Liver (tissue), 8 donors: ENCODE measurements at regions not wholly inside any gene's neighbourhood (a gene's known extent, or its start where the extent isn't known, plus 50 kb on each side); places are given as distances from the start of the nearest gene placed in this dataset.

Experiments used
- DNase-seq: peaks from one replicate; pipeline ENCODE4 v3.0.0-alpha.2; 2017; ENCODE audit warnings: low spot score
- H3K27ac ChIP-seq, 2 donors: one replicate each; pipeline ENCODE4 v1.7.0; 2013; ENCODE audit warnings: inconsistent platforms in 2 of 2, low read length in 2 of 2, control low read depth in 1 of 2, low read depth in 1 of 2, mild to moderate bottlenecking in 1 of 2
- H3K27me3 ChIP-seq, 4 donors: one replicate each; pipeline versions ENCODE4 v1.6.1 to v1.7.0; 2013; ENCODE audit warnings: low read length in 3 of 4, inconsistent platforms in 1 of 4, mild to moderate bottlenecking in 1 of 4, moderate library complexity in 1 of 4; ENCODE audit not compliant: control insufficient read depth in 4 of 4, insufficient read depth in 4 of 4
- H3K36me3 ChIP-seq, 4 donors: one replicate each; pipeline versions ENCODE4 v1.6.1 to v1.7.0; 2013; ENCODE audit warnings: low read length in 3 of 4, mild to moderate bottlenecking in 3 of 4, low read depth in 1 of 4, moderate library complexity in 1 of 4; ENCODE audit not compliant: control insufficient read depth in 4 of 4, insufficient read depth in 3 of 4
- H3K4me1 ChIP-seq, 4 donors: one replicate each; pipeline versions ENCODE4 v1.6.1 to v1.7.0; 2013; ENCODE audit warnings: low read length in 3 of 4, mild to moderate bottlenecking in 3 of 4, moderate library complexity in 1 of 4; ENCODE audit not compliant: control insufficient read depth in 4 of 4, insufficient read depth in 4 of 4
- H3K4me3 ChIP-seq, 3 donors: one replicate each; pipeline versions ENCODE4 v1.6.1 to v1.7.0; 2013; ENCODE audit warnings: low read length in 3 of 3, control low read depth in 1 of 3, low read depth in 1 of 3, mild to moderate bottlenecking in 1 of 3
- H3K9ac ChIP-seq, 2 donors: one replicate each; pipeline ENCODE4 v1.7.0; 2013; ENCODE audit warnings: low read length in 2 of 2, mild to moderate bottlenecking in 2 of 2, moderate library complexity in 2 of 2, control low read depth in 1 of 2, low read depth in 1 of 2
- H3K9me3 ChIP-seq, 4 donors: one replicate each; pipeline versions ENCODE4 v1.6.1 to v1.7.0; 2013; ENCODE audit warnings: low read length in 3 of 4; ENCODE audit not compliant: control insufficient read depth in 4 of 4
- ATF3 ChIP-seq: IDR thresholded peaks from 2 replicates; pipeline ENCODE4 v1.6.1; 2016; ENCODE audit warnings: antibody characterized with exemption
- CTCF ChIP-seq: fragments of 150-350 bp; IDR thresholded peaks from 2 replicates; pipeline ENCODE4 v1.5.1; 2017; ENCODE audit warnings: improper control_type of control experiment, low read depth, low read length; ENCODE audit not compliant: missing input control
- EGR1 ChIP-seq, 2 donors: IDR thresholded peaks; 2 replicates each; pipeline ENCODE4 v1.6.1; 2016 to 2018; ENCODE audit warnings: antibody characterized with exemption in 2 of 2, low read depth in 2 of 2
- FOXA1 ChIP-seq: IDR thresholded peaks from 2 replicates; pipeline ENCODE4 v1.6.1; 2016; ENCODE audit warnings: antibody characterized with exemption
- FOXA2 ChIP-seq: IDR thresholded peaks from 2 replicates; pipeline ENCODE4 v1.6.1; 2016; ENCODE audit warnings: antibody characterized with exemption
- GABPA ChIP-seq, 2 donors: IDR thresholded peaks in 1 of 2; conservative IDR thresholded peaks in 1 of 2; 2 replicates each; pipeline ENCODE4 v1.6.1; 2016; ENCODE audit warnings: antibody characterized with exemption in 2 of 2, mild to moderate bottlenecking in 1 of 2, moderate library complexity in 1 of 2
- HNF4A ChIP-seq, 2 donors: conservative IDR thresholded peaks; 2 replicates each; pipeline ENCODE4 v1.6.1; 2016; ENCODE audit warnings: antibody characterized with exemption in 2 of 2, mild to moderate bottlenecking in 2 of 2
- HNF4G ChIP-seq: IDR thresholded peaks from 2 replicates; pipeline ENCODE4 v1.6.1; 2016; ENCODE audit warnings: antibody characterized with exemption
- JUND ChIP-seq, 2 donors: IDR thresholded peaks; 2 replicates each; pipeline ENCODE4 v1.6.1; 2016; ENCODE audit warnings: antibody characterized with exemption in 2 of 2
- MAX ChIP-seq: IDR thresholded peaks from 2 replicates; pipeline ENCODE4 v1.6.1; 2016; ENCODE audit warnings: antibody characterized with exemption
- NR2F2 ChIP-seq: IDR thresholded peaks from 2 replicates; pipeline ENCODE4 v1.6.1; 2016; ENCODE audit warnings: antibody characterized with exemption
- RAD21 ChIP-seq, 2 donors: IDR thresholded peaks; 2 replicates each; pipeline ENCODE4 v1.6.1; 2016; ENCODE audit warnings: antibody characterized with exemption in 2 of 2, mild to moderate bottlenecking in 2 of 2
- REST ChIP-seq: IDR thresholded peaks from 2 replicates; pipeline ENCODE4 v1.6.1; 2016; ENCODE audit warnings: antibody characterized with exemption, mild to moderate bottlenecking
- RXRA ChIP-seq, 2 donors: IDR thresholded peaks; 2 replicates each; pipeline ENCODE4 v1.6.1; 2017 to 2018; ENCODE audit warnings: antibody characterized with exemption in 2 of 2, mild to moderate bottlenecking in 1 of 2
- SP1 ChIP-seq: IDR thresholded peaks from 2 replicates; pipeline ENCODE4 v1.6.1; 2018; ENCODE audit warnings: antibody characterized with exemption, mild to moderate bottlenecking
- TAF1 ChIP-seq: conservative IDR thresholded peaks from 2 replicates; pipeline ENCODE4 v1.6.1; 2016; ENCODE audit warnings: antibody characterized with exemption, mild to moderate bottlenecking
- YY1 ChIP-seq: IDR thresholded peaks from 2 replicates; pipeline ENCODE4 v1.6.1; 2016; ENCODE audit warnings: antibody characterized with exemption, mild to moderate bottlenecking
- ZBTB33 ChIP-seq: IDR thresholded peaks from 2 replicates; pipeline ENCODE4 v1.6.1; 2016; ENCODE audit warnings: antibody characterized with exemption
- WGBS: extraction: QIAGEN DNeasy Blood & Tissue Kit; methylation state at CpG from one replicate; pipeline ENCODE4 v1.1.7; 2013; 5-methylcytosine and 5-hydroxymethylcytosine counted together
- donor health status: healthy.
- donor health status: healthy.
- donor health status: healthy.
- donor health status: healthy.
- donor health status: healthy.

GRCh38 chr6:33875141-33875581 lies 71.4 kb upstream of the MLN start:
- H3K9me3 ChIP-seq = no peaks in the 10 kb centered on the region
- no peak overlapping the region for H3K9ac ChIP-seq
- no peaks in the 10 kb centered on the region for H3K4me1 ChIP-seq
- DNase-seq = no peak
- TF ChIP-seq GABPA (IDR thresholded peaks at IDR 0.05 in 1 of 2, conservative IDR thresholded peaks at IDR 0.05 in 1 of 2) = no peak
- no peak for TF ChIP-seq REST
- TF ChIP-seq ATF3 = no peak
- TF ChIP-seq TAF1 = no peak
- no peak for TF ChIP-seq RXRA (IDR thresholded peaks at IDR 0.05)
- TF ChIP-seq SP1 = no peak
- TF ChIP-seq FOXA1 = no peak
- TF ChIP-seq HNF4G = no peak
- TF ChIP-seq JUND (IDR thresholded peaks at IDR 0.05) = no peak
- no peak for TF ChIP-seq MAX
- TF ChIP-seq EGR1 (IDR thresholded peaks at IDR 0.05; ENCODE audit: low read depth in 2 of 2) = no peak
- no peak for TF ChIP-seq HNF4A (conservative IDR thresholded peaks at IDR 0.05)
- TF ChIP-seq NR2F2 = no peak
- TF ChIP-seq YY1 = no peak
- TF ChIP-seq CTCF = no peak
- TF ChIP-seq RAD21 (IDR thresholded peaks at IDR 0.05) = no peak
- no peak for TF ChIP-seq FOXA2
- no peak for TF ChIP-seq ZBTB33
- 83% methylated on average over 6 of the region's 6 CpGs for WGBS
- H3K4me3 ChIP-seq = no peak overlapping the region
- no peak overlapping the region for H3K27ac ChIP-seq
- H3K36me3 ChIP-seq = no peaks in the 10 kb centered on the region
- no peaks in the 10 kb centered on the region for H3K27me3 ChIP-seq
